HG03469 (cell line): ENCODE measurements at regions not wholly inside any gene's neighbourhood (a gene's known extent, or its start where the extent isn't known, plus 50 kb on each side); places are given as distances from the start of the nearest gene placed in this dataset.

ENCODE experiments used
- ATAC-seq: cut with Tn5 transposase; IDR thresholded peaks from one replicate; pipeline ENCODE4 v1.9.1; 2021; ENCODE audit warnings: mild to moderate bottlenecking, moderate library complexity, moderate number of reproducible peaks; ENCODE audit not compliant: unreplicated experiment

GRCh38 chr2:111716905-111717775, 166.9 kb downstream of the ANAPC1 start:
- no peak for ATAC-seq
